Ascending aorta (tissue), 2 donors: ENCODE measurements at regions not wholly inside any gene's neighbourhood (a gene's known extent, or its start where the extent isn't known, plus 50 kb on each side); places are given as distances from the start of the nearest gene placed in this dataset.

Experiments
- DNase-seq, 2 donors: peaks; one replicate each; pipeline ENCODE4 v3.0.0-alpha.2; 2019; ENCODE audit warnings: low spot score in 2 of 2
- H3K27ac ChIP-seq, 2 donors: fragments of 200-600 bp; sonication (generic); one replicate each; pipeline ENCODE4 v1.5.1; 2016 to 2017; ENCODE audit warnings: mild to moderate bottlenecking in 1 of 2
- H3K27me3 ChIP-seq: fragments of 200-600 bp; sonication (generic); one replicate; pipeline ENCODE4 v1.5.1; 2017
- H3K36me3 ChIP-seq, 2 donors: fragments of 200-600 bp; sonication (generic); one replicate each; pipeline ENCODE4 v1.5.1; 2016
- H3K4me1 ChIP-seq, 2 donors: fragments of 200-600 bp; sonication (generic); one replicate each; pipeline ENCODE4 v1.5.1; 2016 to 2017; ENCODE audit warnings: mild to moderate bottlenecking in 1 of 2
- H3K4me3 ChIP-seq, 2 donors: fragments of 200-600 bp; sonication (generic); one replicate each; pipeline ENCODE4 v1.5.1; 2016 to 2017; ENCODE audit warnings: mild to moderate bottlenecking in 1 of 2
- H3K9me3 ChIP-seq, 2 donors: fragments of 200-600 bp; sonication (generic); one replicate each; pipeline ENCODE4 v1.5.1; 2016
- CTCF ChIP-seq, 3 experiments: fragments of 200-600 bp in 2 of 3; fragments of 450-650 bp in 1 of 3; sonication (generic) in 2 of 3; IDR thresholded peaks; one replicate each; pipeline ENCODE4 v1.5.1; 2016 to 2019; ENCODE audit warnings: antibody characterized with exemption in 3 of 3, mild to moderate bottlenecking in 1 of 3, moderate library complexity in 1 of 3
- intact Hi-C: fragments of 100-400 bp; cut with DNase I; formaldehyde crosslinking; loops from one replicate; pipeline ENCODE4 v1.15.1; 2023

DNA sequence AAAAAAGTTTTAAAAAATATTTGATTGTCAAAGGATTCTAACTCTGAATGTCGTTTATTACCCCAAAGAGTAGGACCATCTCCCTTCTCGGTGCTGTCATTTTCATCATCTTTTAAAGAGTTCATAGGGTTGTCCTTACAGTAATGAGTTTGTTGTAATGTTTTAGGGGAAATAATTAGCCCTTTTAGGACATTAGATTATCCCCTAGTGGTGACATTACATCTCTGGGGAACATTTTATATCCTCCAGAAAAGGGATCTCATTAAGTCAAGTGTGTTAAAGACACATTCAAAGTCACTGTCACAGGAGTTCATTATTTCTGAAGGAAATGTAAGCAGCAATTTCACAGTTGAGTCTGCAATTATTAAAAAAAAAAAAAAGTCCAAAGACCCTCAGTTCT is 99.3 kb upstream of the GJB6 start:
- DNase-seq, result no peak
- Histone ChIP-seq H3K27ac (no peak overlapping the region), H3K9me3 (no peaks in the 10 kb centered on the region), H3K27me3 (no peaks in the 10 kb centered on the region), H3K4me1 (no peaks in the 10 kb centered on the region), H3K4me3 (no peak overlapping the region), H3K36me3 (no peaks in the 10 kb centered on the region)
- no peak for TF ChIP-seq CTCF (IDR thresholded peaks at IDR 0.05)
- intact Hi-C loops, result no loop called here

GRCh38 chr13:20326809-20327208 is 94.7 kb upstream of the GJB6 start:
- no peak for DNase-seq
- Histone ChIP-seq H3K4me1 (no peaks in the 10 kb centered on the region), H3K4me3 (no peak overlapping the region), H3K27me3 (no peaks in the 10 kb centered on the region), H3K27ac (no peak overlapping the region), H3K36me3 (no peaks in the 10 kb centered on the region), H3K9me3 (no peaks in the 10 kb centered on the region)
- TF ChIP-seq CTCF (IDR thresholded peaks at IDR 0.05), result no peak
- intact Hi-C loops, result no loop called here

- no peak for DNase-seq
- Histone ChIP-seq H3K4me3 (no peak overlapping the region), H3K27me3 (no peaks in the 10 kb centered on the region), H3K4me1 (no peaks in the 10 kb centered on the region), H3K9me3 (no peaks in the 10 kb centered on the region), H3K27ac (no peak overlapping the region), H3K36me3 (no peaks in the 10 kb centered on the region)
- TF ChIP-seq CTCF (IDR thresholded peaks at IDR 0.05), result no peak
- intact Hi-C loops, result no loop called here
Measured at GRCh38 chr13:20326276-20326675, 94.2 kb upstream of the GJB6 start.

- no peak overlapping the region for H3K4me3 ChIP-seq
- intact Hi-C loops, result no loop called here
- no peaks in the 10 kb centered on the region for H3K4me1 ChIP-seq
- H3K9me3 ChIP-seq, result no peaks in the 10 kb centered on the region
- H3K36me3 ChIP-seq, result no peaks in the 10 kb centered on the region
- DNase-seq, result no peak
- TF ChIP-seq CTCF (IDR thresholded peaks at IDR 0.05), result no peak
- no peaks in the 10 kb centered on the region for H3K27me3 ChIP-seq
- no peak overlapping the region for H3K27ac ChIP-seq
Measured at GRCh38 chr13:20320885-20321284, 88.8 kb upstream of the GJB6 start.

DNA sequence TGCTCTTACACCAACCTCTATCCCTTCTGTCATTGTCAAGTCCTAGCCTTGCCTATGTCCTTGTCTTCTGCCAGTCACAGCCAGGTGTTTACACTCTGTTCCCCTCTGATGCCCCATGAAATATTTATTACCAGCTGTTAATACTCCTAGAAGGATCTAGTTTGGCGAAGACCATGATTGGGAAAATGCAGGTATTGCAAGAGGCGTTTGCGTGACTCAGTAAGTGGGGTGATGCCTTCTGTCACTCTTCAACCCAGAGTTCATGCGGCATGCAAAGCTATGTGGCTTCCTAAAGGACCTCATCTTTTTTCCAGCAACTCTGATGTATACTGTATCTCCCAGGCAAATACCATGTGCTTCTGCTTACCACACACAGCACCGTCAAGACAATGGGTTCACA is 81.8 kb upstream of the GJB6 start:
- TF ChIP-seq CTCF (IDR thresholded peaks at IDR 0.05), result no peak
- no peaks in the 10 kb centered on the region for H3K4me1 ChIP-seq
- no peaks in the 10 kb centered on the region for H3K27me3 ChIP-seq
- H3K36me3 ChIP-seq, result no peaks in the 10 kb centered on the region
- no peaks in the 10 kb centered on the region for H3K9me3 ChIP-seq
- intact Hi-C loops, result no loop called here
- H3K4me3 ChIP-seq, result no peak overlapping the region
- H3K27ac ChIP-seq, result no peak overlapping the region
- no peak for DNase-seq

- H3K9me3 ChIP-seq, result peaks cover 0 to 9% of the 10 kb centered on the region in 2 donors
- intact Hi-C loops, result no loop called here
- DNase-seq, result no peak
Measured at GRCh38 chr13:20312292-20312691, 80.2 kb upstream of the GJB6 start.

More at GRCh38 chr13:20312292-20312691, 80.2 kb upstream of the GJB6 start:
- no peak for TF ChIP-seq CTCF (IDR thresholded peaks at IDR 0.05)
- Histone ChIP-seq H3K4me1 (no peaks in the 10 kb centered on the region), H3K27me3 (no peaks in the 10 kb centered on the region), H3K36me3 (no peaks in the 10 kb centered on the region), H3K4me3 (no peak overlapping the region), H3K27ac (no peak overlapping the region)
